Loucy (cell line): ENCODE measurements at regions not wholly inside any gene's neighbourhood (a gene's known extent, or its start where the extent isn't known, plus 50 kb on each side); places are given as distances from the start of the nearest gene placed in this dataset.

Source experiments
- CTCF ChIP-seq: fragments of 200-600 bp; sonication (generic); conservative IDR thresholded peaks from 2 replicates; pipeline ENCODE4 v1.5.1; 2014; ENCODE audit warnings: mild to moderate bottlenecking, antibody characterized with exemption, low read length
- EZH2phosphoT487 ChIP-seq: fragments of 200-600 bp; IDR thresholded peaks from 2 replicates; pipeline ENCODE4 v1.6.1; 2018; ENCODE audit warnings: antibody characterized with exemption, mild to moderate bottlenecking, moderate library complexity, borderline replicate concordance

GRCh38 chr11:70915158-70915985 lies 337.0 kb downstream of the SHANK2 start:
- TF ChIP-seq CTCF: no peak
- no peak for TF ChIP-seq EZH2phosphoT487
